HG03354 (cell line): ENCODE measurements at regions not wholly inside any gene's neighbourhood (a gene's known extent, or its start where the extent isn't known, plus 50 kb on each side); places are given as distances from the start of the nearest gene placed in this dataset.
"Not testable (repeated sequence)": the region's sequence is repeated elsewhere in the genome, so short reads cannot be mapped to it uniquely, and the experiment has no call there.

ENCODE experiments used
- ATAC-seq: cut with Tn5 transposase; IDR thresholded peaks from one replicate; pipeline ENCODE4 v1.9.1; 2021; ENCODE audit warnings: mild to moderate bottlenecking; ENCODE audit not compliant: unreplicated experiment, poor library complexity, severe bottlenecking

- no peak for ATAC-seq
Measured at GRCh38 chr1:166675213-166675612, 164.1 kb upstream of the POGK start.

- ATAC-seq, result no peak
Measured at GRCh38 chr1:166676981-166677380, 162.3 kb upstream of the POGK start.

GRCh38 chr1:166679369-166679768 lies 159.9 kb upstream of the POGK start:
- no peak for ATAC-seq

GRCh38 chr1:166682588-166682987 lies 156.7 kb upstream of the POGK start:
- ATAC-seq, result no peak

GRCh38 chr1:166684669-166685068 lies 154.6 kb upstream of the POGK start:
- ATAC-seq, result not testable (repeated sequence)

GRCh38 chr1:166685200-166685599 lies 154.1 kb upstream of the POGK start:
- no peak for ATAC-seq

GRCh38 chr1:166685891-166686290 lies 153.4 kb upstream of the POGK start:
- not testable (repeated sequence) for ATAC-seq

GRCh38 chr1:166690596-166690995 lies 148.7 kb upstream of the POGK start:
- ATAC-seq, result not testable (repeated sequence)

GRCh38 chr1:166691476-166691875 lies 147.8 kb upstream of the POGK start:
- no peak for ATAC-seq

GRCh38 chr1:166692346-166692745 lies 146.9 kb upstream of the POGK start:
- ATAC-seq, result no peak

- no peak for ATAC-seq
Measured at GRCh38 chr1:166693158-166693557, 146.1 kb upstream of the POGK start.

- ATAC-seq, result no peak
Measured at GRCh38 chr1:166693673-166694297, 145.5 kb upstream of the POGK start.

- ATAC-seq, result no peak
Measured at GRCh38 chr1:166695115-166695514, 144.2 kb upstream of the POGK start.

GRCh38 chr1:166695834-166696233 lies 143.4 kb upstream of the POGK start:
- not testable (repeated sequence) for ATAC-seq

GRCh38 chr1:166698771-166699170 lies 140.5 kb upstream of the POGK start:
- no peak for ATAC-seq

GRCh38 chr1:166699613-166700012 lies 139.7 kb upstream of the POGK start:
- ATAC-seq, result no peak

- no peak for ATAC-seq
Measured at GRCh38 chr1:166700696-166701095, 138.6 kb upstream of the POGK start.

- ATAC-seq, result no peak
Measured at GRCh38 chr1:166701603-166702100, 137.6 kb upstream of the POGK start.

GRCh38 chr1:166703141-166703540 lies 136.1 kb upstream of the POGK start:
- ATAC-seq, result no peak

- ATAC-seq, result no peak
Measured at GRCh38 chr1:166703726-166704462, 135.4 kb upstream of the POGK start.
